OCI-LY3 (cell line): ENCODE measurements at regions not wholly inside any gene's neighbourhood (a gene's known extent, or its start where the extent isn't known, plus 50 kb on each side); places are given as distances from the start of the nearest gene placed in this dataset.

Experiments used
- CTCF ChIP-seq: fragments of 200-600, 300-600 bp; sonication (generic); IDR thresholded peaks from 2 replicates; pipeline ENCODE4 v1.5.1; 2014; ENCODE audit warnings: antibody characterized with exemption, low read length, low read depth
- EZH2phosphoT487 ChIP-seq: fragments of 200-600 bp; shearing (Covaris generic); IDR thresholded peaks from 2 replicates; pipeline ENCODE4 v1.6.1; 2018; ENCODE audit warnings: antibody characterized with exemption, mixed run types, low read depth

DNA sequence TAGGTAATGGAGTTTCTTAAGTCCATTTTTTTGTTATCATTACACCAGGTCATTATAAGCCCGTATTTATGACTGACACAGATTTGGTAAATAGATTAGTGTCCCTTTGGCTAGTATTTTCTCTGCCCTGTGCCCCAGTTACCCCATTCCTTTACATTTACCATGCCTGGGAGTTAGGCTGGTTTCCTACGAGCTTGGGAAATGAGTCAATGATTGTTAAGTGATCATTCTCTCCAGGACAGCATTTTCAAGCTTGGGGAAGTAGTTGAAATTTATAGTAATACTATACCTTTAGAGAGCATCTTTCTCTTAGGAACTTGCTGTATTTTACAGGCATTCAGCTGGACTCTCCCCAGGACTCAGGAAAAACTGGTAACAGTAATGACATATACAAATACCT, 573.1 kb downstream of the TLE4 start:
- TF ChIP-seq CTCF, result no peak
- no peak for TF ChIP-seq EZH2phosphoT487
